22Rv1 (cell line): ENCODE measurements at regions not wholly inside any gene's neighbourhood (a gene's known extent, or its start where the extent isn't known, plus 50 kb on each side); places are given as distances from the start of the nearest gene placed in this dataset.

Experiments
- ZFX ChIP-seq: fragments of 450-650 bp; IDR thresholded peaks from 2 replicates; pipeline ENCODE4 v1.6.1; 2017; ENCODE audit warnings: antibody characterized with exemption, borderline replicate concordance
- TF ChIP-seq, protein P1 (sequence below): fragments of 450-650 bp; IDR thresholded peaks from 2 replicates; pipeline ENCODE4 v1.5.1; 2017; ENCODE audit warnings: mild to moderate bottlenecking

DNA sequence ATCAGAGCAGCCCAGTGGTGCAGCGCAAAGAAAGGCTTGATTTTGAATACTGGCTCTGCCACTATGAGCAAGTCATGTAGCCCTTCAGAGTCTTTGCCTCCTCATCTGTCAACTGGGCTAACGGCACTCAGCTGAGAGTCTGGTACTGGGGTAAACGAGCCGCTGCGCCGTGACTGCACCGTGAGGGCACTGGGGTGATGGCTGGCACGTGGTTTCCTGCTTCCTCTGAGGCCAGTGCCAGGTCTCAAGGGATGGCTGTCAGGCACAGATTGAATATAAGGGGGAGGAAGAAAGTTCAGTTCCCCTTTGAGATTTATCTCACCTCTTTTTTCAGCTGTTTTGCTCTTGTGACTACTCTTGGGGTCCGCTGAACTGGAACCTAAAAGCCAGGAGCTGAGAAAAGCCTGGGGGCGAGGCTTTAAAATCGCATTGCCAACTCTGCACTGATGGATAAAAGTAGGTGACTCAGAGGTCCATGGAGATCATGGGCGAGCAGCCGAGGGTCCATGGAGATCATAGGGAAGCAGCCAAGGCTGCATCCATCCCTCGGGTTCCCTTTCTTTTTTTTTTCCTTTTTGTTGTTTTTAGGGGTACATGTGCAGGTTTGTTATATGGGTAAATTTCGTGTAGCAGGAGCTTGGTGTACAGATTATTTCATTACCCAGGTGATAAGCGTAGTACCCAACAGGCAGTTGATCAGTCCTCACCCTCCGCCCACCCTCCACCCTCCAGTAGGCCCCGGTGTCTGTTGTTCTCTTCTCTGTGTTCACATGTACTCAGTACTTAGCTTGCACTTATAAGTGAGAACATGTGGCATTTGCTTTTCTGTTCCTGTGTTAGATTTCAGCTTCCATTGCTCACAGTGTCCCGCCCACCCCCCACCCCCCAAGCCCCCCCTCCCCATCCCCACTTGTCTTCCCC, 114.3 kb downstream of the SPP2 start:
- TF ChIP-seq, protein P1, sequence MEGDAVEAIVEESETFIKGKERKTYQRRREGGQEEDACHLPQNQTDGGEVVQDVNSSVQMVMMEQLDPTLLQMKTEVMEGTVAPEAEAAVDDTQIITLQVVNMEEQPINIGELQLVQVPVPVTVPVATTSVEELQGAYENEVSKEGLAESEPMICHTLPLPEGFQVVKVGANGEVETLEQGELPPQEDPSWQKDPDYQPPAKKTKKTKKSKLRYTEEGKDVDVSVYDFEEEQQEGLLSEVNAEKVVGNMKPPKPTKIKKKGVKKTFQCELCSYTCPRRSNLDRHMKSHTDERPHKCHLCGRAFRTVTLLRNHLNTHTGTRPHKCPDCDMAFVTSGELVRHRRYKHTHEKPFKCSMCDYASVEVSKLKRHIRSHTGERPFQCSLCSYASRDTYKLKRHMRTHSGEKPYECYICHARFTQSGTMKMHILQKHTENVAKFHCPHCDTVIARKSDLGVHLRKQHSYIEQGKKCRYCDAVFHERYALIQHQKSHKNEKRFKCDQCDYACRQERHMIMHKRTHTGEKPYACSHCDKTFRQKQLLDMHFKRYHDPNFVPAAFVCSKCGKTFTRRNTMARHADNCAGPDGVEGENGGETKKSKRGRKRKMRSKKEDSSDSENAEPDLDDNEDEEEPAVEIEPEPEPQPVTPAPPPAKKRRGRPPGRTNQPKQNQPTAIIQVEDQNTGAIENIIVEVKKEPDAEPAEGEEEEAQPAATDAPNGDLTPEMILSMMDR, result no peak
- TF ChIP-seq ZFX, result no peak
